ENCODE measurements at regions not wholly inside any gene's neighbourhood (a gene's known extent, or its start where the extent isn't known, plus 50 kb on each side); places are given as distances from the start of the nearest gene placed in this dataset.

GRCh38 chr7:63931057-63931600 lies 67.5 kb upstream of the ZNF722 start:
- H3K27me3 ChIP-seq (ENCODE audit: control insufficient read depth, insufficient read depth, low read length) = no peaks in the 10 kb centered on the region
- H3K4me1 ChIP-seq (ENCODE audit: control insufficient read depth, insufficient read depth, low read length) = no peaks in the 10 kb centered on the region
- H3K9ac ChIP-seq (ENCODE audit: low read length) = no peak overlapping the region
- H3K36me3 ChIP-seq (ENCODE audit: control insufficient read depth, insufficient read depth, low read length) = no peaks in the 10 kb centered on the region
- no peaks in the 10 kb centered on the region for H3K9me3 ChIP-seq (ENCODE audit: control insufficient read depth, low read length)
- H3K4me3 ChIP-seq (ENCODE audit: low read length) = no peak overlapping the region

DNA sequence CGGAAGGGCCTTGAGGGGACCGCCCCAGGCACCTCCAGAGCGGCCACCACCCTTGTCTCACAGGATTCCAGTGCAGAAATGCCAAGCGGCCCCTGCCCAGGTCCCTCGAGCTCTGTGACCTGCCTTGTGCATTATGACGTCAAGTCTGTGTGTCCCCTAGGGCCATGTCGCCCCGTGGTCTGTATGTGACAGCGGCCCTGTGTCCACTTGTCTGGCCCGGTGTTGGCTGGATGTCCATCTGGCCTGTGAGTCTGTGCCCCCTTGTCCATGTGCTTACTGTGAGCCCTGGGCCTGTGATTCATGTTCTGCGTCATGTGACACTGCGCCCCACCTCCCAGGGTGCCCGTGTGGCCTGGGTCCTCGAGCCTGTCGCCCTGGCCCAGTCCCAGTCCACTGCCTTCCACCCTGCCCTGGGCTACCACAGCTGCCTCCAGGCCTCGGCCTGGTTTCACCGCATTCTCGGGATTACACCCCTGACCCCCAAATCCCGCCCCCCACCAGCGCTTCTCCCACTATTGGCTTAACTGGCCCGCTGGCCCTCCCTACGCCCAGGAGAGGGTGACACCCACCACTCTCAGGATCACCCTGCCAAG lies 66.6 kb upstream of the ZNF722 start:
- no peaks in the 10 kb centered on the region for H3K36me3 ChIP-seq (ENCODE audit: control insufficient read depth, insufficient read depth, low read length)
- no peak overlapping the region for H3K9ac ChIP-seq (ENCODE audit: low read length)
- no peaks in the 10 kb centered on the region for H3K9me3 ChIP-seq (ENCODE audit: control insufficient read depth, low read length)
- no peaks in the 10 kb centered on the region for H3K27me3 ChIP-seq (ENCODE audit: control insufficient read depth, insufficient read depth, low read length)
- H3K4me1 ChIP-seq (ENCODE audit: control insufficient read depth, insufficient read depth, low read length) = no peaks in the 10 kb centered on the region
- H3K4me3 ChIP-seq (ENCODE audit: low read length) = no peak overlapping the region
